Activated CD8-positive, alpha-beta memory T cell treated with anti-CD3 and anti-CD28 coated beads, Interleukin-2, amount 50 U/mL, for 1 hour (primary cell): ENCODE measurements at regions not wholly inside any gene's neighbourhood (a gene's known extent, or its start where the extent isn't known, plus 50 kb on each side); places are given as distances from the start of the nearest gene placed in this dataset.

Experiments used
- DNase-seq: peaks from one replicate; pipeline ENCODE4 v3.0.0-alpha.2; 2020; ENCODE audit errors: extremely low read depth

GRCh38 chr1:9179463-9180110, 50.7 kb upstream of the GPR157 start:
- DNase-seq: no peak

DNA sequence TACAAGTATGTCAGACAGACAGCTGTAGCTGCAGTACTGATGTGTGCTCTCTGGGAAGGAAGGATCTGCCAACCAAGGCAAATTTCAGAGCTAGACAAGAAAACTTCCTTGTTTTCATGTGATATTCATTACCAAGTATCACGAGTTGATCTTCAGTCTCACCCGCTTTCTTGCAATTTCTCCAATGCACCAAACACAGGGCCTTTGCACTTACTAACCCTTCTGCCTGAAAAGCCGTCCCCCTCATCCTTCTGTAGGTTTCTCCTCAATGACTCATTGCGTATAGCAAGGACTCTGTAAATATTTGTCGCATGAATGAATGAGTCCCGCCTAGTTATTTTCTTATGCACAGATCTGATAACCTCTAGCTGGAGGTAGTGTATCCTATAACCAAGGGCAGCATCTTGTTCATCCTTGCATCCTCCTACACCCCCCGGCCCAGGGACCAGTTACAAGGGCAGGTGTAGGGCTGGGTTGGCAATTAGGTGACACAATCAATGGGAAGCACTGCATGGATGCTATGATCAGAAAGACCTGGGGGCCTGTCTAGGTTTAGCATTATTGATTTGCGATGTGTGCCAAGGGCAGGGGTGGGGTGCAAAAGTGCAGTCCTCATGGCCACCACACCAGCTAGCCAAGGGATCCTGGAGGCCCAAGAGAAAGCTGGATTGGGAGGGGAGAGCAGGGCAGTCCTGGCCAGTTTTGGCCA, 51.4 kb upstream of the GPR157 start:
- no peak for DNase-seq

GRCh38 chr1:9181176-9181906, 52.4 kb upstream of the GPR157 start:
- DNase-seq: peak; percentile 28

DNA sequence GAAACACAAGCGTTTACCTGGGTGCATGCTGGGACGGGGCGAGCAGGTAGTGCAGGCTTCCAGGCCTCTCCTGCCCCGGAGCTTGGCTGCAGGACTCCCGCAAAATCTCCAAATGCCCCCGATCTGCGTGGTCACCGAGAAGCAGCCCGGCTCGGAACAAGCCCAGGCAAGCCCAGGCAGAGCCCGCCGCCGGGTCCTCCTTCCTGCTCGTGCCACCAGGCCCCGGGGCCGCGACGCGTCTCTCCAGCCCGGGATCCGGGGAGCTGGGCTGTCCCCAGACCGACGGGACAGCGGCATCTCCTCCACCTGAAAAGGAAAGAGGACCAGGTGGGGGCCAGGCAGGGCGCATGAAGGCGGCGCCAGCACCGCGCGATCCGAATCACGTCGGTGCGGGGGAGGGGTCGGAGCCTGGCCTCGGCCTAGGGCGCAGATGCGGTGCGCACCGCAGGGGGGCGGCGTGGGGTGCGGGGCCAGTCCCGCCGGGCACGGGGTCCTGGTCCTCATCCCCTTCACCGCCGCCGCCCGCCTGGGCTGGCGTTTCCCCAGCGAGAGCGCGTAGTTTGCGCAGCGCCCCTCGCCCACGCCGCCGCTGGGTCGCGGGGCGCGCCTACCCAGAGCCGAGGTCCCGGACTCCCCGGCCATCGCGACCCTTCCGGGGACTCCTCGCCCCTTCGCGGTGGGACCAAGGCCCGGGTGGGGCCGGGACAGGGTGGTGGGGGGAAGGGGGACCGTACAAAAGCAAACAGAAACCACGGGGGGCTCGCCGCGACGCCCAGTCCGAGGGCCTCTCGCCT, 52.4 kb upstream of the H6PD start:
- no peak for DNase-seq

DNA sequence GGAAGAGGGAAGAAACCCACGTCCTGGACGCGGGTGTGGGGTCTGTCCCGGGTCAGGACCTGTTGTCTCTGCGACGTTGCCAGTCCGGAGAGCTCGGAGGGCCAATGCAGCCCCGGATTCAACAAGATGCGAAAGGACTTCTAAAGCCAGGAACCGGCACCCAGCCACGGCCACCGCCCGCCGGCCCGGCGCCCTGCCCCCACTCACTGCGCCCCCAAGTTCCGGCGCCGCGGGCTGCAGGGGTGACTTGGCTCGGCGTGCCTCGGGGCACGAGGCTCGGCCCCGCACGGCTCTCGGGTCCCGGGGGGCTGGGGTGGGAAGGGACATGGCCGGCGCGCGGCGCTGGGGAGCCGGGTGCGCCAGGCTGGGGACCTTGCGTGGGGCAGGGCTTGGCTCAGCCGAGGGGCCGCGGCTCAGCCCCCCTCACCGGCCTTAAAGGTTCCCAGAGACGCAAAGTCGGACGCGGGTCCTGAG, 51.8 kb upstream of the H6PD start:
- no peak for DNase-seq

- no peak for DNase-seq
Observed at GRCh38 chr1:9183441-9183840, 51.1 kb upstream of the H6PD start.

- DNase-seq: no peak
Observed at GRCh38 chr1:9183898-9184297, 50.7 kb upstream of the H6PD start.

GRCh38 chr1:9184749-9185148, 49.8 kb upstream of the H6PD start:
- no peak for DNase-seq
